RWPE2 (cell line): ENCODE measurements at regions not wholly inside any gene's neighbourhood (a gene's known extent, or its start where the extent isn't known, plus 50 kb on each side); places are given as distances from the start of the nearest gene placed in this dataset.

Experiments
- ATAC-seq: fragments of 200-7000 bp; cut with Tn5 transposase; 3 replicates; pipeline ENCODE4 v1.9.1; 2021; ENCODE audit warnings: low read depth
- DNase-seq: peaks from one replicate; pipeline ENCODE4 v3.0.0-alpha.2; 2020; ENCODE audit warnings: low spot score
- H3K27ac ChIP-seq: fragments of 450-650 bp; 2 replicates; pipeline ENCODE4 v1.5.1; 2017; ENCODE audit warnings: mild to moderate bottlenecking; ENCODE audit not compliant: poor library complexity, severe bottlenecking
- H3K27me3 ChIP-seq: fragments of 250-450 bp; sonication (Bioruptor Pico); 2 replicates; pipeline ENCODE4 v1.5.1; 2021; ENCODE audit warnings: mild to moderate bottlenecking, moderate library complexity; ENCODE audit not compliant: insufficient read depth, poor library complexity, severe bottlenecking
- H3K36me3 ChIP-seq: fragments of 250-450 bp; sonication (Bioruptor Pico); 2 replicates; pipeline ENCODE4 v1.5.1; 2020; ENCODE audit warnings: low read depth, mild to moderate bottlenecking, moderate library complexity
- H3K4me1 ChIP-seq: fragments of 250-450 bp; sonication (Bioruptor Pico); 2 replicates; pipeline ENCODE4 v1.5.1; 2021; ENCODE audit warnings: mild to moderate bottlenecking, moderate library complexity; ENCODE audit not compliant: insufficient read depth, poor library complexity, severe bottlenecking
- H3K4me3 ChIP-seq: fragments of 250-450 bp; sonication (Bioruptor Pico); 2 replicates; pipeline ENCODE4 v1.5.1; 2021; ENCODE audit warnings: mild to moderate bottlenecking, moderate library complexity; ENCODE audit not compliant: severe bottlenecking
- H3K9me3 ChIP-seq: fragments of 250-450 bp; sonication (Bioruptor Pico); 2 replicates; pipeline ENCODE4 v1.5.1; 2021; ENCODE audit warnings: mild to moderate bottlenecking, moderate library complexity; ENCODE audit not compliant: severe bottlenecking
- TF ChIP-seq, protein P1 (sequence below): fragments of 450-650 bp; IDR thresholded peaks from one replicate; pipeline ENCODE4 v1.5.1; 2017; ENCODE audit warnings: mild to moderate bottlenecking, moderate library complexity; ENCODE audit not compliant: poor library complexity, severe bottlenecking

DNA sequence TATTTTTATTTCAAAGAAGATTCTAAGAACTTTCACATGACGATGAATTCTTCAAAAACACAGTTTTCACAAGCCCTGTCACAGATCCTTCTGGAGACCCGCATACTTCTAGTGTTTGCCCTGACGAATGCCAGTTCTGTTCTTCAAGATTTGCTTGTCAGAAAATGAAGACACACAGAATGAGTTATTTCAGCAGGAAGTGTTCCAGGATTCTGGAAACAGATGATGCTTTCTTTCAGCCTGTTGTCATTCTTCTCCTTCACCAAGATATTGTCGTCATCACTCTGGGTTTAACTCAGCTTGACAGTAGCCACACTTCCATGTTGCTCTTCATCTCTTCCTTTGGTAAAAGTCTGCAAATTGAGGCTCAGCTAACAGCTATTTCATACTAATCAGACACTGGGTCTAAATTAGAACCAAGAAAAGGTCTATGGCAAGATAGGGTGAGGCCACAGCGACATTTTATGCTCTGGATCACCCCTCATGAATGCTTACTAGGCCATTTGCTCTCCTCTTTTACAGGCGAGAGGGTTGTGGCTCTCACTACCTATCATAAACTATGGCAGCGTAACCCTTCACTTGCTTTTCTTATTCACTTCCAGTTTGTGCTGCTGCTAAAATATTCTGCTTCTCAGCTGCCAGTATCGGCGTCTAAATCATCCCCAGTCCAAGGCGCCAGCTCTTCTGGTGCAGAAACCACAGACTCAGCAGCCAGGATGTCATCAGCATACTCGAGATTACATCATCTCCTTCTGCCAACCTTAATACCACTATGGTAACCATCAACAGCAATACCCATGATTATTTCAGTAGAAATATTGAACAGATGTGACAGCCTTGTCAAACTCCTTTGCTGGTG is 159.6 kb upstream of the TBCA start:
- DNase-seq (no peak), ATAC-seq (no peak)
- Histone ChIP-seq H3K4me3 (no peak overlapping the region), H3K9me3 (no peaks in the 10 kb centered on the region), H3K27me3 (peaks cover 3% of the 10 kb centered on the region), H3K27ac (no peak overlapping the region), H3K4me1 (no peaks in the 10 kb centered on the region), H3K36me3 (no peaks in the 10 kb centered on the region)
- TF ChIP-seq, protein P1, sequence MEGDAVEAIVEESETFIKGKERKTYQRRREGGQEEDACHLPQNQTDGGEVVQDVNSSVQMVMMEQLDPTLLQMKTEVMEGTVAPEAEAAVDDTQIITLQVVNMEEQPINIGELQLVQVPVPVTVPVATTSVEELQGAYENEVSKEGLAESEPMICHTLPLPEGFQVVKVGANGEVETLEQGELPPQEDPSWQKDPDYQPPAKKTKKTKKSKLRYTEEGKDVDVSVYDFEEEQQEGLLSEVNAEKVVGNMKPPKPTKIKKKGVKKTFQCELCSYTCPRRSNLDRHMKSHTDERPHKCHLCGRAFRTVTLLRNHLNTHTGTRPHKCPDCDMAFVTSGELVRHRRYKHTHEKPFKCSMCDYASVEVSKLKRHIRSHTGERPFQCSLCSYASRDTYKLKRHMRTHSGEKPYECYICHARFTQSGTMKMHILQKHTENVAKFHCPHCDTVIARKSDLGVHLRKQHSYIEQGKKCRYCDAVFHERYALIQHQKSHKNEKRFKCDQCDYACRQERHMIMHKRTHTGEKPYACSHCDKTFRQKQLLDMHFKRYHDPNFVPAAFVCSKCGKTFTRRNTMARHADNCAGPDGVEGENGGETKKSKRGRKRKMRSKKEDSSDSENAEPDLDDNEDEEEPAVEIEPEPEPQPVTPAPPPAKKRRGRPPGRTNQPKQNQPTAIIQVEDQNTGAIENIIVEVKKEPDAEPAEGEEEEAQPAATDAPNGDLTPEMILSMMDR, result no peak

DNA sequence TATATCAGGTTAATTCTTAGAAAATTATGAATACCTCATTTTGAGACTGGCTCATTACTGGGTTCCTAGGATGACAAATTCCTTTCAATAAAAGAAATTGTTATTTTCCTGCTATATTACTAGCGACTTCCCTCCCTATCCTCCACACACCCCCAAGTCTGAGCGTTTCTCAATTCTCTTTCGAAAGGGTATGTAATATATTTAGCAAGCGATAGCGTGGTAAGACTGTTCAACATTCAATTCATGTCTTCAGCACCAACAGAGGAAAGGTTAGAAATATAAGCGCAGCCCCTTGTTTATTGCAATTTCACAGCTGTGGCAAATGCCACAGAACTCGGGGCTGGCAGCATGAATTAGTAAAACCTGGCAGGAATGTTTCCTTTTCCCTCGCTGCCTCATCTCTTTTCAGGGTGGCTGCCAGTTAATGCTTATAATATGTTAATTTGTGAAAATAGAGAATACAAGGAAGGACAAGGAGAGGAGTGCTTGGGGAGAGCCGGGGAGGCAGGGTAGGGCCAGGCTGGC is 152.7 kb upstream of the TBCA start:
- H3K27me3 ChIP-seq, result no peaks in the 10 kb centered on the region
- no peaks in the 10 kb centered on the region for H3K9me3 ChIP-seq
- H3K4me1 ChIP-seq, result no peaks in the 10 kb centered on the region
- TF ChIP-seq, protein P1, result no peak
- H3K27ac ChIP-seq, result no peak overlapping the region
- H3K36me3 ChIP-seq, result no peaks in the 10 kb centered on the region
- no peak for DNase-seq
- H3K4me3 ChIP-seq, result no peak overlapping the region
- ATAC-seq, result no peak

DNA sequence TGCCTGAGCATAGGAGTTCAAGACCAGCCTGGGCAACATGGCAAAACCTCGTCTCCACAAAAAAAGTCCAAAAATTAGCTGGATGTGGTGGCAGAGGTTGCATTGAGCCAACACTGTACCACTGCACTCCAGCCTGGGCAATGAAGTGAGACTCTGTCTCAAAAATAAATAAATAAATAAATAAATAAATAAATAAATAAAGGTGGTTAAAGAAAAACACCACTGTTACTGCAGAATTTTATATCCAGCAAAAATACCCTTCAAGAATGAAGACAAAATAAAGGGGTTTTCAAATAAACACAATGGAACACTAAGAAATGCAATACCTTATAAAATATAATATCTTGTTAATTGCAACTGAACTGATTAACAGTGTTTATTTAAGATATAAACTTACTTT is 150.2 kb upstream of the TBCA start:
- DNase-seq (no peak), ATAC-seq (no peak)
- Histone ChIP-seq H3K27ac (no peak overlapping the region), H3K4me3 (no peak overlapping the region), H3K4me1 (no peaks in the 10 kb centered on the region), H3K9me3 (no peaks in the 10 kb centered on the region), H3K36me3 (no peaks in the 10 kb centered on the region), H3K27me3 (no peaks in the 10 kb centered on the region)
- TF ChIP-seq, protein P1, result no peak

DNA sequence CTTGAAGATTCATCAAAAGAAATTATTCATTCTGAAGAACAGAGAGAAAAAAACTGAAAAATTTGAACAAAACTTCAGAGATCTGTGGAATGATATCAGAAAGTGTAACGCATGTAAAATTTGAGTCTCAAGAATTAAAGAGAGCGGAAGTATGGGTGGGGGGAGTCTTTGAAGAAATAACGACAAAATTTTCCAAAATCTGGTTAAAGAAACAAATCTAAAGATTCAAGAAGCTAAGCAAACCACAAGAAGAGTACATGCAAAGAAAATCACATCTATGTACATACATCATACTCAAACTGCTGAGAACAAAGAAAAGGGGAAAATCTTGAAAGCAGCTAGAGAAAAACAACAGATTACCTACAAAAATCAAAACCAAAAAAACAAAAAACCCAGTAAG is 149.4 kb upstream of the TBCA start:
- H3K9me3 ChIP-seq, result no peaks in the 10 kb centered on the region
- H3K27me3 ChIP-seq, result no peaks in the 10 kb centered on the region
- H3K4me3 ChIP-seq, result no peak overlapping the region
- DNase-seq (no peak), ATAC-seq (no peak)
- no peaks in the 10 kb centered on the region for H3K4me1 ChIP-seq
- no peaks in the 10 kb centered on the region for H3K36me3 ChIP-seq
- TF ChIP-seq, protein P1, result no peak
- H3K27ac ChIP-seq, result no peak overlapping the region

DNA sequence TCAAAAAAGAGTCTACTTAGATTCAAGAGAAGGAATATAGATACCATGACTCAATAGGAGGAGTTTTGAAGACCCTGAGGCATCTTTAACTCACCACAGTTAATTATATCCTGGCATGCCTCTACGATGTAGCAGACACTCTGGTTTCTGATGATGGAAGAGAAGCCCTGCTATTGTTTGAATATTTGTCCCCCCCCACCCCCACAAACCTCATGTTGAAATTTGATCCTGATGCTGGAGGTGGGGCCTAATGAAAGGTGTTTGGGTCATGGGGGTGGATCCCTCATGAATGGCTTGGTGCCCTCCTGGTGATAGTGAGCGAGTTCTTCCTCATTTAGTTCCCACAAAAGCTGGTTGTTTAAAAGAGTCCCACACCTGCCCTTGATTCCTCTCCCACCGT is 147.9 kb upstream of the TBCA start:
- H3K36me3 ChIP-seq, result no peaks in the 10 kb centered on the region
- H3K4me3 ChIP-seq, result no peak overlapping the region
- TF ChIP-seq, protein P1, result no peak
- H3K27me3 ChIP-seq, result no peaks in the 10 kb centered on the region
- no peak overlapping the region for H3K27ac ChIP-seq
- no peaks in the 10 kb centered on the region for H3K4me1 ChIP-seq
- DNase-seq (no peak), ATAC-seq (peak; percentile 67)
- H3K9me3 ChIP-seq, result no peaks in the 10 kb centered on the region
